AG20443 (cell line): ENCODE measurements at regions not wholly inside any gene's neighbourhood (a gene's known extent, or its start where the extent isn't known, plus 50 kb on each side); places are given as distances from the start of the nearest gene placed in this dataset.

Experiments used
- DNase-seq: peaks from one replicate; pipeline ENCODE4 v3.0.0; 2012; ENCODE audit warnings: low spot score, mixed read lengths

DNA sequence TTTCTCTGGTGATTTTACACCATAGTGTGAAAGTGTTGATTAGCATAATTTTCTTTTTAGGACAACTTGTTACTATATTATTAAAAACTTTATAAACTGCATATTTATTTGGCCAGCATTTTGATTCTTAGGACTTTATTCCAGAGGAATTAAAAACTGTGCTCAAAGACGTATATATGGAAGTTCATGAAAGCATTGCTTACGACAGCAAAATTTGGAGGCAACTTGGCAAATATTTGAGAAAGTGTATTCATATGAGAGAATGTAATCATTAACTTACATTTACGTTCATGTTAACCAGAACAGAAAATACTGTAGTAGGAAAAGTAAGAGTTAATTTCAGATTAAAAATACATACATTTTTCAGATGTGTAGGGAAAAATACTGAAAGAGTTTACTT lies 203.1 kb downstream of the JCAD start:
- DNase-seq: no peak

DNA sequence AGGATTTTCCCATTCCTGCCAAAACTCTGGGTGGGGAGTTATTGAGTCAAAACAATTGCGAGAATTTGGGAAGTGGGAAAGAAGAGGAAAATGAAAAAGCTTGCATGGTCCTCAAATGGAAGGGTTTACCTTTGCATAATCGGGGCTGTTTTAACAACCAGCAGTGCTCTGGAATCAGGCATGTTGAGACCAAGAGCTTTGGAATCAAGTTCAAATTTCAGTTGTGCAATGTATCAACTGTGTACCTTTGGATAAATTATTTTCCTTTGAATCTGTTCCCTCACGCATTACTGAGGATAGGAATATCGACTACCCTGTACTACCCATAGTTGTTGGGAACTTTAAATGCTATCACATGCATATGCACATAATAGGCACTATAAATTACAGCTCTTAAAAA lies 205.5 kb downstream of the JCAD start:
- no peak for DNase-seq

DNA sequence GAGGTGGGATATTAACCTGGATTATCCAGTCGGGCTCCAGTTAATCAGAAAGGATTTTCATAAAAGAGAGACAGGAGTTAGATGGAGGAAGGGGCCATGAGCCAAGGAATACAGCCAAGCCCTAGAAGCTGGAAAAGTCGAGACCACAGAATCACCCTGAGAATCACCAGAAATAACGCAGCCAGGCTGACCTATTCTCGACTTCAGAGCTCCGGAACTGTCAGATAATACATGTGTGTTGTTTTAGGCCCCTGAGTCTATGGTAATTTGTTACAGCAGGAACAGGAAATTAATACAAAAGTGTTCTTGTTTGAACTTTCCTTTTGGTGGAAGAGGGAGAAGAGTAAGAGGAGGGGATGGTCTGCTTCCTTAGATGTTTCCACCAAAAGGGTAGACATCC lies 208.1 kb downstream of the JCAD start:
- DNase-seq: no peak

DNA sequence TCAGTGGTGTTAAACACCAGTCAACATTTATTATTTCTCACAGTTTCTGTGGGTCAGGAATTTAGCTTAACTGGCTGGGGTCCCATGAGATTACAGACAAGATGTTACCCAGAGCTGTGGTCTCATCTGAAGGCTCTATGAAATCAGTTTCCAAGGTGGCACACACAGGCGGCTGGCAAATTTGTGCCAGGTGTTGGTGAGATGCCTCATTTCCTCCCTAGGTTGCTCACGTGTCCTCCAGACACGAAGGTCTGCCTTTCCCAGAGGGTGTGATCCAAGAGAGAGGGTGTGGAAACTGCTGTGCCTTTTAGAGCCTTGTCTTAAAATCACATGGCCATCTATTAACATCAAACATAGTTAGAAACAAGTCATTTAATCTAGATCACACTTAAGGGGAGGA lies 209.0 kb downstream of the JCAD start:
- DNase-seq: no peak

DNA sequence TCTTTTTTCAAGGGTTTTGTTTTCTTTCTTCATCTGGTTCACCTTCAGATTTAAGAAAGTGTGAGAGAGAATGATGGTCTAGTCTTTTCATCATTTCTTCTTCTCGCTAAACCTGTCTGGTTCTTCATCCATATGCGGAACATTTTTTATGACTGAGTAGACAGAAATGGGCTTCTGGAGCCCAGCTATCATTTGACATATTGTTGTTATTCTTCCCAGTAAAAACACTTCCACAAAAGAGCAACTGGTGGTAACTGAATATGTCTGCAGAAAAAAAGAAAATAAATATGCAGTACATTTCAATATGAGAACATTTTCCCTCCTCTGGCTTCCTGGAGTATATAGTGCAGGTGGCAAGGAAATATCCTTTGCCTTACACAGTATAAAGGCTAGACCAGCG lies 209.5 kb downstream of the JCAD start:
- no peak for DNase-seq

DNA sequence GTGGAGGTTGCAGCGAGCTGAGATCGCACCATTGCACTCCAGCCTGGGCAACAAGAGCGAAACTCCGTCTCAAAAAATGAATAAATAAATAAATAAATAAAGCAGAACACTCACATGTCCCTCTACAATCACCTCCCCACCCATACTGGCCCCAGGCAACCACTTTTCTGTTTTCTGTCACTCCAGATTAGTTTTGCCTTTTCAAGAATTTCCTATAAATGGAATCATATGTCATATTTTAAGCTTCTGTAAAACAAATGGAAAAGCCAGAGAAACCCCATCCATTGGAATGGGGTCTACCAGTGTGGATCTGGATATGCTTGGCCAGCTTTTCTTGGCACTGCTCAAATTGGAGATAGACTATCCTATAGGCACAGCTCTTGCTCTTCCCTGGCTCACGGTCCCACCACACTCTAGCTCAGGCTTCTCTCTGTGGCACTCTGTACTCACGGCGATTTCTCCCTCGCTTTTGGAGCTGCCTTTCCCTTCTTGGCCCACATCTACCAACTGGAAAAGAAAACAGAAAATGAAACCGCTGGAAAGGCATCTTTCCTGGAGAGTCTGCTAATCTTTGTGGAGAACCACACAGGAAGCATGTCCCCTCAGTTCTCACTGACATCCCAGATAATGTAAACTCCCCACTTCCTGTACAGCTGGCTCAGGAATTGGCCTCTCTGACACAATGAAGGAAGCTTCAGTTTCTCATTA lies 210.1 kb downstream of the JCAD start:
- peak; percentile 49 for DNase-seq

DNA sequence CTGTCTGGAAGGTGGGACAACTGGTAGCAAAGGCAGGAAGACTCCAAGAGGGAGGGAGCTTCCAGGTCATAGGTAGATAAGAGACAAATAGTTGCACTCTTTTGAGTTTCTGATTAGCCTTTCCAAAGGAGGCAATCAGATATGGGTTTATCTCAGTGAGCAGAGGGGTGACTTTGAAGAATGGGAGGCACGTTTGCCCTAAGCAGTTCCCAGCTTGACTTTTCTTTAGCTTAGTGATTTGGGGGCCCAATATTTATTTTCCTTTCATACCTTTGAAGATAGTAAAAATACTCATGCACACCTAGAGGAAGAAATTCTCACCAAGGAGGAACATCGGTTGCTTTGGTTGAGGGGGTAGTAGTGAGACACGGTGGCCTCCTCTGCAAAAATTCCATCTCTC lies 212.1 kb upstream of the SVIL start:
- no peak for DNase-seq

DNA sequence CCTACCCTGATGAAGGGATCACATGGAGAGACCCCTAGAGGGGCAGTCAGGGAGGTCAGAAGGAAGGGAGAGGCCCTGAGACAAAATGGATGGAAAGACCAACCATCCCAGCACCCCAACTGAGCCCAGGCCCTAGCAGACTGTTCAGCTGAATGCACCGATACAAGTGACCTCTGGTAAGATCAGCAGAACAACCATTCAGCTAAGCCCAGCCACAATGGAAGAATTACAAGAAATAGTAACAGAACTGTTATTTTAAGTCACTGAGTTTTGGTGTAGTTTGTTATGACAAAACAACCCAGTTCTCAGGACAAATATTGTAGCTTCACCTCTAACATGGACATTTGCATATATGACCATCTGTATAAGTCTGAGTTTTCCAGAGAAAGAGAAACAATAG lies 210.4 kb upstream of the SVIL start:
- no peak for DNase-seq

DNA sequence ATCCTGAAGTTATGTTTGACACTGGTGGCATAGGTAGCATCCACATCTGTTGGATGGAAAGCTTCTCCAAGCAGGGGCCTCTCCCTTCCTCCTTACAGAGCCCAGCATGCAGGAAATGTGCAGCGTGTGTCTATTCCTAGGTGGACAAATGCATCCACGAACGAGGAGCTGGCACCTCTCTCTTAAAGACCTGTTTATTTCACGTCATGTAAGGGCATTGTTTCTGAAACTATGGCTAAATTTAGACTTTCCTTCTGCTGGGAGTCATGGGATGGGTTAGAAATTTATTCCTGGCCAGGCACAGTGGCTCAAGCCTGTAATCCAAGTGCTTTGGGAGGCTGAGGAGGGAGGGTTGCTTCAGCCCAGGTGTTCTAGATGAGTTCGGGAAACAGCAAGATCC lies 208.4 kb upstream of the SVIL start:
- DNase-seq: no peak

DNA sequence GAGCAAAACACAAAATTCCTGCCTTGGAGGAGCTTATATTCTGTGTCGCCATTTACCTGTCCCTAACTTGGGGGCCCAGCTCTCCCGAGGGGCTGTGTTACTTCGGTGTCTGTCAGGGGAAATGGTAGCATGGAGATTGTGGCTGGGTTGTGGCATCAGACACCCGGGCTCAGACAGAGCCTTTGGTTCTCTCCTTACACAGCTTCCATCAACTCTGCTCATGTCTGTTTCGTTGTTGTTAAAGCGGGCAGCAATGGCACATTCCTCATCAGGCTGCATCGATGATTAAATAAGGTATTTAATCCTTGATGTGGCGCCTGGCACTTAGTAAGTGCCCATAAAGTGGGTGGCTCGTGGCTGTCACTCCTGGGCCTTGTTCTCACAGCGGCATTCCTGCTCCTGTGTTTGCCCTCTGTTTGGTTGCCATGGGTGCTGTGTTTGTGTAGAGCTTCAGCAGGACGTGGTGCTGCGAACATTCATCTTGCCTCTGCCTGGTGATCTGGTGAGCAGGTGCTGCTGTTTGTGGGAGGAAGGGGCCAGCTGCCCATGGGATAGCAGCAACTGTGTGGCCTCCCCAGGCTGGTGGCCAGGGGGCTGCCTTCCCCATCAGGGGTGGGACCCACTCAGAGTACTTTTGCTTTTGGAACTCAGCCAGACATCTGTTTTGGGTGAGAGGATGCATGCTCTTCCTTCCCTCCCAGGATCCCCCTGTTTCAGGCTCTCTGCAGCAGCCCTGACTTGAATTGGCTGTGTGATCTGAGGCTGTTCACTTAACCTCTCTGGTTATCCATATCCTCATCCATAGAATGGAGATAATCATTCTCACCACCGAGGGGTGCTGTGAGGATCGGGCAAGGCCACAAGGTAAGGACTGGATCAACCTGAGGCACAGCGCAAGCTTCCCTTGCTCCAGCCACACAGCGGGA lies 207.2 kb upstream of the SVIL start:
- peak; percentile 42 for DNase-seq

DNA sequence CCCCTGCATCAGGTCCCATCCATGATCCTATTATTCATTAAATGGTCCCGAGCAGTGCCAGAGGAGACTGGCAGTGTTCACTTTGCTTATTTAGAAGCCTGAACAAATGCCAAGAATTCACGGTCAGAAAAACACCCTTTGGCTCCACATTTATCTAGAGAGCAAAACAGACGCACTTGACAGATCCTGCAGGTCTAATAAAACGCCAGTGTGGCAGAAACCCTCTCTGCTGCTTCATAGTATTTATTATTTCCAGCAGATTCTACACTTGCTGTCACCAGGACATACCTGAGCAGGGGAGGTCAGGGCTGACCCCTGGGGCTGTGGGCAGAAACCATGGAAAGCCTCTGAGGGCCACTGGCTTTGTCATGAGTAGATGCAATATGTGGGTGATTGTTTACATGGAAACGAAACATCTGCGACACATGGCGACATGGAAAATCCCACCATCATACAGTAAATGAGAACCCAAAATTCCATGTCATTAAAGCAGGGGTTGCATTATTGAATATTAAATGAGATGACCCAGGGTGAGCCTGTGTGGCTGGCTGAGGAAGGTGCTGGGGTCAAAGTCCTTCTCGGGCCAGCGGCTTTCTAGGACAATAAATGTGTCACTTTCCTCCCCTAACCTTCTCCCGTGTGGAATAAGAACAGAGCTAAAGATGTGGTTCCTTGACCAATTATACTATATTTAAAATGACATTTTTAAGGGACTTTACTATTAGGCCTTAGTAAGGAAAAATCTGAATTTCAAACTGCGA lies 205.9 kb upstream of the SVIL start:
- no peak for DNase-seq

DNA sequence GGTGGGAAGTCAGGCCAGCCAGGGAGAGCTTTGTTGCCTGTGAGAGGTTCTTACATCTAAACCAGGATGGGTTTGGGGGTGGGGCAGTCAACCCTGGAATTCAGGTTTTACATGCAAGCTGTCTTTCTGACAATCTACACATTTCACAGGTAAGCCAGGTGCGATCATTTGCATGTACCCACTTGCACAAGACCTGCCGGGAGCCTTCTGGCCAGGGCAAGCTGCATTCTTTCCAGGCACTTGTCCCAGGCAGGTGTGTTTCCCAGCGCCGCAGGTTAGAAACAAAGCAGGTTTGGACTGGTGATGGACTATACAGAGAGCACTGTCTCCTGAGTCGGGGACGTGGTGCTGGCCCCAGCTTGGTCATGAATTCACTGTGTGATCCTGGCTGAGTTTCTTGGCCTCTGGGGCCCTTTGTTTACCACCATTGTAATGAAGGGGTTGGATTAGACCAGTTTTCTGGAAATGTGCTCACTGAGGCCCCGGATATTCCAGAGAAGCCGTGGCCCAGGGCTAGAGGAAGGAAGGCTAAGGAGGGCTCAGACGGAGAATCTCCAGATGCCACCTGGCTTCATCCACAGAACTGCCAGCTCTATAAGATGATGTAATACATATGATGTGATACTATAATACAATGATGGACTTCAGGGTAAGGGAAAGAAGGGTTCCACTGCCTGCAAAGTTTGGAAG lies 205.2 kb upstream of the SVIL start:
- DNase-seq: no peak

DNA sequence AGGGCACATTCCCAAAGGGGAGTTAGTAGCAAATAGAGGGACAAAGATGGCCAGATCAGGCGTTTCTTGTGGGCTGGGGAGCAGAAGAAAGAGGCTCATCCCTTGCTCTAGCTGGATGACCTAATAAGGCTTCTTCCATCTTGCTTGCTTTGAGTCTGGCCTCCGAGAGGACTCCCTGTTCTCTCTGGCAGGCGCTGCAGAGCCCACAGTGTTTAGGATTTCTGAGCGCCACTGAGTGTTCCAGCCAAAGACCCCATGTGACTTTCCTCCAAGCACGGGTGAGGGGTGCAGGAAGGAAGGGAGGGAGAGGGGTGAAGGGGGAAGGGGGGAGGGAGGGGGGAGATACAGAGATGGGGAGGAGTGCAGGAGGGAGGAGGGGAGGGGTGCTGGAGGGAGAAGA lies 203.8 kb upstream of the SVIL start:
- DNase-seq: no peak

DNA sequence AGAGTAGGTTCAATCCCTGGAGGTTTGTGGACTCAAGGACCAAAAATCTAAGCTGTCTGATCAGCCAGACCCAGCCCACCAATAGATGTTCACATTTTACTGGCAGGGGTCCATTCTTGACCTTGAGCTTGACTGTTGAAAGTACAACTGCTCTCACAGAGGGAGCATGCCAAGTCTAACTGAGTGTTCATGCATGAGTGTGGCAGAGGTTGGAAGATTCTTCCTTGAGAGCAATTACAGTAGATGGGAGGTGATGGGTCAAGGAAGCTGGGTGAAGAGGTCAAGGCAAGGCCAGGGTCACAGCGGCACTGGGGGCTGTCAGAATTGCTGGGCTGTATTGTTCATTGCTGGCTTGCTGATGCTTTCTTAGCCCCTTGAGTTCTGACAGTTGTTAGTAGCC lies 202.8 kb upstream of the SVIL start:
- DNase-seq: no peak

DNA sequence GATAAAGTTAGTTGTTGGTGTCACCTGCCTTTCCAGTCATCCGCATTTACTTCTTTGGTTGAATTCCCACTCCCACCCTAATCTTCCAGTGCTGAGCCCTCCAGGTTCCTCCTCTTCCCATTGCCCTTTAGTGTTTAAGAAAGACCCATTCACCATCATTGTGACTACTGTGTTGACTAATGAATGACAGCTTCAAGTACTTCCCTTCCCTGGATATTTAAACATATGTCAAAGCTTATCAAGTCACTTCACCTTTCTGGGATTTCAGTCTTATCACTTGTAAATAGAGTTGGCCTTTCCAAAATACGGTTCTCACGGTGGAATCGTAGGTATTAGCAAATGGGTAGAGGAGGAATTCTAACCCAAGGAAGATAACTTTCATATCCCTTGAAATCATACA lies 201.6 kb upstream of the SVIL start:
- DNase-seq: no peak

DNA sequence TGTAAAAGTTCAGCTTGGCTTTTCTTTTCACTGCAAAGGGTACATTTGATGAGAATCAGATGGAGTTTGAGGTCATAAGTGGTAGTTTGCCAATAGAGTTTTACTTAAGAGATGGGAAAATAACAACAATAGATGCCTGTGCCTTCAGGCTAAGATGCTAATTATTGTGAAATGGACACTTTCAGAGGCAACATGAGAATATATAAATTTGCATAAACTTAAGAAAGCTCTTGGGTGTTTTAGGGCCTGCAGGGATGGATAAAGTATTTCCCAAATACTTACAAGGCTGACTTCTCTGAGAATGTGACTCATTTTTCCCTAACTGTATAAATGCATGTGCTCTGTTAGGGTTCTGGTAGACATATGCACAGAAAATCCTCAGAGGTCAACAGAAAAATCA lies 200.3 kb upstream of the SVIL start:
- no peak for DNase-seq

DNA sequence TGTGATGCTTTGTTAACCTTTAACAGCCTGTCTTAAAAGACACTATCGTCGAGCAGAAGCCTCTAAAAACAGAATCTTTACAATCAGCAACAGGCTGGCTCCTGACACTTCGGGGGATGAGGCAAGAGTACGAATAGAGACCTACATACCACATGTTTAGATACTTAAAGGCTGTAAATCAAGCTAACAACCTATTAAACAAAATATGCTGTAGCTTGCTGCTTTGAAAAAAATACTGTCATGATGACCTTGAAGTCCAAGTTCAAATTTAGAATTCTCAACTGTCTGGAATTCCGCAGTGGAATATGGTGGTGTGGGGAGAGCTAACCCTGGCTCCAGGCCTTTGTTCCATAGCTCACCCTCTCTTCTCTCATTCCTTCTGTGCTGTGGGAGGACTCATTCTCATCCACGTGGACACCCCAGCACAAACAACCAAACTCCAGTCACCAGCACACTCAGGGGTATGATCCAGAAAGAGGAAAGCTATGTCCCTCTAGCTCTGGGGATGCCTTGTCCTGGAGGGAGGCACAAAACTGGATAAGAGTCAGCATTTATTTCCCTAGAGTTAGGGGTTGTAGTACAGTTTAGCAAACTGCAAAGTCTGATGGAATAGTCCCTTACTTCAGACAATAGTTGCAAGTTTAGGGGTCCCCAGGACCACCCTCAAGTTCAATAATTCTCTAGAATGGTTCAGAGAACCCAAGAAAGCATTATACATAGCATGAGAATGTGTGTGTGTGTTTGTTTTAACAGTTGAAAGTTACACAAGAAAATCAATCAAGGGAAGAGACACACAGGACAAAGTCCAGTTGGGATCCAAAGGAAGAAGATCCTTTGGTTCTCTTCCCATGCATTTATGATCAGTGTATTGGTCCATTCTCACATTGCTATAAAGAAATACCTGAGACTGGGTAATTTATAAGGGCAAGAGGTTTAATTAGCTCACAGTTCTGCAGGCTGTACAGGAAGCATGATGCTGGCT lies 196.1 kb upstream of the SVIL start:
- no peak for DNase-seq

DNA sequence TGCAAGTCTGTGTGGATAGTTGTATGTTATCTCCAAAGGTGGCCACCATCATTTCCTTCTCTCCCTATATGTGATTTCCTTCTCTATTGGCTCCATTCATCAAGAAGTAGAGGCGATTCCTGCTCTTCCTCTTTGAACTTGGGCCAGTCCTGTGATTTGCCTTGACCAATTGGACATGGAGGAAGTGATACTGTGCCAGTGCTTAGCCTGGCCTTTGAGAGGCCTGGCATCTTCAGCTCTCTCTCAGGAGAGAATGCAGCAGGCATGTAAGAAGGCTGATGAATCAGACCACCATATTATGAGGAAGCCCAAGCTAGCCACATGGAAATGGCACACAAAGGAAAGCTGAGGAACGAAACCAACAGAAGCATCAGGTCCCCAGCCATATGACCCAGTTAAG lies 195.0 kb upstream of the SVIL start:
- no peak for DNase-seq

DNA sequence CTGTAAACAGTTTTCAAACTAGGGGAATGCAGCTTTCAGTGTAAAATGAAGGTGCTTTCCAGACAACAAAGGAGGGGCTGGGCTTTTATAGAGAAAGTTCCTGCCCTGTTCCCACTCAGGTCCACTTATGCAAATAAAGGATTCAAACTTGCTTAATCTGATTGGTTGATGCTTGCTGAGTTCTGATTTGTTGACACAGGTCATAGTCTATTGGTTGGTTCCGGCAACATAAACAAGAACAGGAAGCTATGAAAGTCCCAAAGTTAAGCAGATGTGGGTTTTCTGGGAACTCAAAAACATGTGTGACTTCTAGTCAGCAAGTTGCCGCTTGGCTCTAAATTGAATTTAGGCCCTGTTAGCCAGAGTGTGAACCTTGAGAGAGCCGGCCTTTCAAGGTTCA lies 194.2 kb upstream of the SVIL start:
- DNase-seq: no peak

DNA sequence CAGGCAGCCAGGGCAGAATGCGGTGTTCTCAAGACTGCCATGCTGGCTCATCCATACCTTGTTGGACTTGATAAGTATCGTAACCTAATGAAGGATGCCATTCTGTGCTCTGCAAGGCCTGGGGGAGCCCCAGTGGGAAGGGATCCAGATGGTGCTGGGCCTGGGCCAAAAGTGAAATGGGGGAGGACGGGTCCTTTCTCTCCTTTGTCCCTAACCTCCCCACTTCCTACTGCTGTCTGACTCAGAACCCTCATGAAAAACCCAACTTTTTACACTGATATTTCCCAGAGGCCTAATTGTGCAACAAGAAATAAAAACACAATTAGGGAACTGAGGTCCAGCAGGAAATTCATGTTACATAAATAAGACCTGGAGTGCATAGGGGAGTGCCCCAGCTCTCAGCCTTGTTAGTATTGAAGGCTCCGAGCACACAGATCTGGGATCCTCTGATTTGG lies 193.7 kb upstream of the SVIL start:
- no peak for DNase-seq

DNA sequence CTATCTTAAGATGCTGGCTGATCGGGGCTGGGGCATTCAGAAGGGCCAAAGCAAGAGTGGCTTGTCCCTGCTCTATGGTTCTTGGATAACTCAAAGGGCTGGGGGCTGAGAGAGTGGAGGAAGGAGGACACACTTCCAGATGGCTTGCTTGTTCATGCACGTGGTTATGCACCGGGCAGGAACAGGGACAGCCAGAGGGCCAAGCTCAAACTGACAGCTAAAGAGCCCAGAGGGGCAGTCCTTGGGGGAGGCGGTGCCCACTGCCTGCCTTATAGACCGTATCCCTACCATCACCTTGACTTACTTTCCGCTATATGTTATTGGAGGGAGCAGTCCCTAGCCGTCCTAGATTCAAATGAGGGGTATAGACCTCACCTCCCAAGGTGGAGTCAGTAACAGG lies 192.7 kb upstream of the SVIL start:
- no peak for DNase-seq
